GM12878 (cell line): ENCODE measurements at regions not wholly inside any gene's neighbourhood (a gene's known extent, or its start where the extent isn't known, plus 50 kb on each side); places are given as distances from the start of the nearest gene placed in this dataset.

Source experiments
- ATAC-seq: fragments of 200-7000 bp; cut with Tn5 transposase; 3 replicates; pipeline ENCODE4 v1.9.1; 2020; ENCODE audit warnings: mild to moderate bottlenecking, moderate library complexity
- BruUV-seq: library from RNA; stranded (reverse); fragments of 400-500 nt; replicated peaks from 2 replicates; lab custom pipeline; 2021; lab: Mats Ljungman, UMichigan
- CTCF ChIA-PET: fragments of 300-600 bp; sonication (Branson Sonifier 250); formaldehyde crosslinking; extraction: SDS; loops from one replicate; lab custom pipeline; 2021; ENCODE audit warnings: inconsistent platforms; lab: Yijun Ruan, JAX
- POLR2A ChIA-PET: fragments of 350-600 bp; formaldehyde crosslinking; extraction: SDS; loops from one replicate; lab custom pipeline; 2021; ENCODE audit warnings: inconsistent platforms; lab: Charles Lee
- RAD21 ChIA-PET: fragments of 300-600 bp; sonication (Branson Sonifier 250); formaldehyde crosslinking; loops from one replicate; lab custom pipeline; 2023; ENCODE audit warnings: antibody characterized with exemption; ENCODE audit not compliant: unreplicated experiment; lab: Charles Lee
- SMC1A ChIA-PET: fragments of 300-600 bp; sonication (Branson Sonifier 250); formaldehyde crosslinking; loops from one replicate; lab custom pipeline; 2023; ENCODE audit not compliant: unreplicated experiment, uncharacterized antibody; lab: Charles Lee
- DNase-seq: peaks from one replicate; pipeline ENCODE4 v3.0.0-alpha.2; 2011; ENCODE audit warnings: low read depth, low spot score
- FAIRE-seq: peaks from 3 replicates; lab custom pipeline; 2011; peaks lifted over from hg19 to GRCh38; lab: Jason Lieb, UNC
- H2AFZ ChIP-seq: 2 replicates; pipeline ENCODE4 v1.6.0; 2011; ENCODE audit warnings: low read depth, low read length, control low read depth; ENCODE audit not compliant: control insufficient read depth
- H3K27ac ChIP-seq: 2 replicates; pipeline ENCODE4 v1.5.1; 2011; ENCODE audit warnings: control low read depth; ENCODE audit not compliant: control insufficient read depth, insufficient read depth
- H3K27me3 ChIP-seq, 2 experiments: replicated peaks in 1 of 2; 2 replicates each; pipeline versions ENCODE4 v1.6.0 to v1.6.1; 2011; ENCODE audit warnings: low read length in 1 of 2; ENCODE audit not compliant: control insufficient read depth in 2 of 2, insufficient read depth in 2 of 2
- H3K36me3 ChIP-seq, 2 experiments: 2 replicates each; pipeline ENCODE4 v1.5.1; 2011; ENCODE audit warnings: low read length in 1 of 2; ENCODE audit not compliant: control insufficient read depth in 2 of 2, insufficient read depth in 2 of 2
- H3K4me1 ChIP-seq: 2 replicates; pipeline ENCODE4 v1.6.1; 2011; ENCODE audit warnings: mild to moderate bottlenecking, low read length, moderate library complexity, mixed read lengths; ENCODE audit not compliant: control insufficient read depth, insufficient read depth
- H3K4me2 ChIP-seq: 2 replicates; pipeline ENCODE4 v1.6.0; 2011; ENCODE audit warnings: control low read depth; ENCODE audit not compliant: control insufficient read depth, insufficient read depth
- H3K4me3 ChIP-seq: fragments of 200-600 bp; sonication (generic); 2 replicates; pipeline ENCODE4 v1.5.1; 2016
- H3K79me2 ChIP-seq: 2 replicates; pipeline ENCODE4 v1.6.0; 2011; ENCODE audit warnings: low read length; ENCODE audit not compliant: control insufficient read depth, insufficient read depth
- H3K9ac ChIP-seq: 2 replicates; pipeline ENCODE4 v1.8.0; 2011; ENCODE audit warnings: low read length, control low read depth, mixed read lengths; ENCODE audit not compliant: control insufficient read depth, insufficient read depth
- H3K9me3 ChIP-seq: replicated peaks from 3 replicates; pipeline ENCODE4 v1.5.1; 2011; ENCODE audit warnings: mild to moderate bottlenecking, low read length; ENCODE audit not compliant: control insufficient read depth, insufficient read depth
- H4K20me1 ChIP-seq: 2 replicates; pipeline ENCODE4 v1.6.0; 2011; ENCODE audit not compliant: control insufficient read depth, insufficient read depth
- CHD4 ChIP-seq: fragments of 200-600 bp; sonication (generic); IDR thresholded peaks from 2 replicates; pipeline ENCODE4 v1.6.1; 2016; ENCODE audit warnings: mild to moderate bottlenecking
- EGR1 ChIP-seq, 2 experiments: IDR thresholded peaks; 1 replicate in 1 of 2; 2 replicates in 1 of 2; pipeline ENCODE4 v1.6.1; 2011 to 2012; ENCODE audit warnings: low read depth in 2 of 2, low read length in 2 of 2, borderline replicate concordance in 1 of 2, mild to moderate bottlenecking in 1 of 2, moderate library complexity in 1 of 2
- IRF3 ChIP-seq: fragments of 450-650 bp; IDR thresholded peaks from 2 replicates; pipeline ENCODE4 v1.6.1; 2014; ENCODE audit warnings: mild to moderate bottlenecking
- JUNB ChIP-seq: IDR thresholded peaks from 2 replicates; pipeline ENCODE4 v1.6.1; 2016; ENCODE audit warnings: antibody characterized with exemption, mild to moderate bottlenecking
- MLLT1 ChIP-seq: fragments of 450-650 bp; IDR thresholded peaks from 2 replicates; pipeline ENCODE4 v1.6.1; 2016; ENCODE audit warnings: mild to moderate bottlenecking
- MTA2 ChIP-seq: fragments of 450-650 bp; IDR thresholded peaks from 2 replicates; pipeline ENCODE4 v1.6.1; 2016; ENCODE audit warnings: low read depth, mild to moderate bottlenecking, moderate library complexity
- POU2F2 ChIP-seq: IDR thresholded peaks from 3 replicates; pipeline ENCODE4 v1.6.1; 2011; ENCODE audit warnings: low read depth, mild to moderate bottlenecking, low read length, borderline replicate concordance
- RAD21 ChIP-seq: IDR thresholded peaks from 2 replicates; pipeline ENCODE4 v1.6.1; 2011; ENCODE audit warnings: mild to moderate bottlenecking, low read depth, low read length, moderate library complexity; ENCODE audit not compliant: insufficient read depth
- RCOR1 ChIP-seq: conservative IDR thresholded peaks from 2 replicates; pipeline ENCODE4 v1.6.1; 2012; ENCODE audit warnings: low read depth, low read length, improper control_type of control experiment
- SMAD1 ChIP-seq: fragments of 450-650 bp; IDR thresholded peaks from 2 replicates; pipeline ENCODE4 v1.6.1; 2018; ENCODE audit warnings: mild to moderate bottlenecking, low read depth; ENCODE audit not compliant: partially characterized antibody
- TARDBP ChIP-seq: IDR thresholded peaks from 2 replicates; pipeline ENCODE4 v1.6.1; 2016; ENCODE audit warnings: borderline replicate concordance
- WGBS: methylation state at CpG from one replicate; pipeline ENCODE4 v1.1.6; 2016; ENCODE audit warnings: low lambda C conversion rate; ENCODE audit not compliant: insufficient replicate concordance, insufficient coverage; ENCODE audit errors: missing lambda C conversion rate; 5-methylcytosine and 5-hydroxymethylcytosine counted together
- in situ Hi-C: fragments of 300-500 bp; cut with MboI; formaldehyde crosslinking; loops from 9 replicates; pipeline ENCODE4 v1.14.3; 2018; ENCODE audit warnings: mixed read lengths
- intact Hi-C: fragments of 100-400 bp; cut with micrococcal nuclease; formaldehyde crosslinking; loops from one replicate; pipeline ENCODE4 v1.14.2; 2022; ENCODE audit not compliant: unreplicated experiment
- TF ChIP-seq, protein P1 (sequence below): IDR thresholded peaks from 2 replicates; pipeline ENCODE4 v1.6.1; 2012; ENCODE audit warnings: low read depth, low read length, improper control_type of control experiment
- TF ChIP-seq, protein P2 (sequence below): fragments of 450-650 bp; IDR thresholded peaks from 2 replicates; pipeline ENCODE4 v1.6.1; 2017; ENCODE audit warnings: mild to moderate bottlenecking, moderate library complexity

DNA sequence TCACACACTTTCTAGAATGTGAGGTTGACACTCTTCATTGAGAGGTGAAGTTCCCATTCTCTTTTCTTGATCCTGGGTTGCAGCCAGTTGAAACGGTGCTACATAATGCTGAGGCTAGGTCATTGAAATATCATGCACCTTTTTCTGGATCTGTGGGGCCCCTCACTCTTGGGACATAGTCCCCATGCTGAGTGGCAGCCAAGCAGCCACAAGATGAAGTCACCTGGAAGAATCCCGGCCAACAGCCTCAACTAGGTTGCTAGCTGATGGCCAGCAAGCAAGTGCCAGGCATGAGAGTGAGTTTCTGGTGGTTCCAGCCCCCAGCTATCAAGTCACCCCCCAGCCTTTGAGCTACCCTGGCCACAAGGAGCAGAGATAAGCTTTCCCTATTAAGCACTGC, 148.5 kb upstream of the TSHZ3 start (continued):
- TF ChIP-seq JUNB = no peak

DNA sequence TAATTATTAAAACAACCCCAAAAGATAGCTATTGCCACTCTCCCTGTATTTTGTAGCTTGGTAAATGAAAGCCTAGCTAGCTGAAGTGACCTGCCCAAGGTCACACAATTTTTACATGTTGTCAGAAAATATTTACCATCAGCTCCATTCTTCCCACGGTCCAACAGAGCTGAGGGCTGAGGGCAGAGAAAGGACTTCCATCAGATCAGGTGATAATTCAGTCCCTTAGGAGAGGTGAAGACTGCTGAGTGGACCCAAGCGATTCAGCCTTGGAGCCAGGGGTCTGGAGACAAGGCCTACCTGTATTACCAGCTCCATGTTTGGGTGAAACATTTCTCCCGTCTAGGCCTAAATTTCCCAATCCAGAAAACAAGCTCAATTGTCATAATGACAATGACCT, 149.5 kb upstream of the TSHZ3 start:
- ATAC-seq (no peak), FAIRE-seq (no peak), DNase-seq (no peak)
- H3K27me3 ChIP-seq = no peaks in the 10 kb centered on the region
- ChIA-PET POLR2A (no interaction called here), SMC1A (no interaction called here), RAD21 (no interaction called here), CTCF (no interaction called here)
- no TSS peak for BruUV-seq
- H3K27ac ChIP-seq = no peak overlapping the region
- intact Hi-C loops (no loop called here), in situ Hi-C loops (no loop called here)
- no peaks in the 10 kb centered on the region; the same call in 2 of the 3 replicates for H3K9me3 ChIP-seq
- H3K4me3 ChIP-seq = no peak overlapping the region
- TF ChIP-seq MTA2 (no peak), SMAD1 (no peak), MLLT1 (no peak), CHD4 (no peak), POU2F2 (no peak), IRF3 (no peak), EGR1 (IDR thresholded peaks at IDR 0.05; ENCODE audit: borderline replicate concordance in 1 of 2, low read depth in 2 of 2, low read length in 2 of 2) (no peak), TARDBP (no peak), RCOR1 (no peak), RAD21 (no peak)
- TF ChIP-seq, protein P1, sequence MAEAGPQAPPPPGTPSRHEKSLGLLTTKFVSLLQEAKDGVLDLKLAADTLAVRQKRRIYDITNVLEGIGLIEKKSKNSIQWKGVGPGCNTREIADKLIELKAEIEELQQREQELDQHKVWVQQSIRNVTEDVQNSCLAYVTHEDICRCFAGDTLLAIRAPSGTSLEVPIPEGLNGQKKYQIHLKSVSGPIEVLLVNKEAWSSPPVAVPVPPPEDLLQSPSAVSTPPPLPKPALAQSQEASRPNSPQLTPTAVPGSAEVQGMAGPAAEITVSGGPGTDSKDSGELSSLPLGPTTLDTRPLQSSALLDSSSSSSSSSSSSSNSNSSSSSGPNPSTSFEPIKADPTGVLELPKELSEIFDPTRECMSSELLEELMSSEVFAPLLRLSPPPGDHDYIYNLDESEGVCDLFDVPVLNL = no peak
- TF ChIP-seq, protein P2, sequence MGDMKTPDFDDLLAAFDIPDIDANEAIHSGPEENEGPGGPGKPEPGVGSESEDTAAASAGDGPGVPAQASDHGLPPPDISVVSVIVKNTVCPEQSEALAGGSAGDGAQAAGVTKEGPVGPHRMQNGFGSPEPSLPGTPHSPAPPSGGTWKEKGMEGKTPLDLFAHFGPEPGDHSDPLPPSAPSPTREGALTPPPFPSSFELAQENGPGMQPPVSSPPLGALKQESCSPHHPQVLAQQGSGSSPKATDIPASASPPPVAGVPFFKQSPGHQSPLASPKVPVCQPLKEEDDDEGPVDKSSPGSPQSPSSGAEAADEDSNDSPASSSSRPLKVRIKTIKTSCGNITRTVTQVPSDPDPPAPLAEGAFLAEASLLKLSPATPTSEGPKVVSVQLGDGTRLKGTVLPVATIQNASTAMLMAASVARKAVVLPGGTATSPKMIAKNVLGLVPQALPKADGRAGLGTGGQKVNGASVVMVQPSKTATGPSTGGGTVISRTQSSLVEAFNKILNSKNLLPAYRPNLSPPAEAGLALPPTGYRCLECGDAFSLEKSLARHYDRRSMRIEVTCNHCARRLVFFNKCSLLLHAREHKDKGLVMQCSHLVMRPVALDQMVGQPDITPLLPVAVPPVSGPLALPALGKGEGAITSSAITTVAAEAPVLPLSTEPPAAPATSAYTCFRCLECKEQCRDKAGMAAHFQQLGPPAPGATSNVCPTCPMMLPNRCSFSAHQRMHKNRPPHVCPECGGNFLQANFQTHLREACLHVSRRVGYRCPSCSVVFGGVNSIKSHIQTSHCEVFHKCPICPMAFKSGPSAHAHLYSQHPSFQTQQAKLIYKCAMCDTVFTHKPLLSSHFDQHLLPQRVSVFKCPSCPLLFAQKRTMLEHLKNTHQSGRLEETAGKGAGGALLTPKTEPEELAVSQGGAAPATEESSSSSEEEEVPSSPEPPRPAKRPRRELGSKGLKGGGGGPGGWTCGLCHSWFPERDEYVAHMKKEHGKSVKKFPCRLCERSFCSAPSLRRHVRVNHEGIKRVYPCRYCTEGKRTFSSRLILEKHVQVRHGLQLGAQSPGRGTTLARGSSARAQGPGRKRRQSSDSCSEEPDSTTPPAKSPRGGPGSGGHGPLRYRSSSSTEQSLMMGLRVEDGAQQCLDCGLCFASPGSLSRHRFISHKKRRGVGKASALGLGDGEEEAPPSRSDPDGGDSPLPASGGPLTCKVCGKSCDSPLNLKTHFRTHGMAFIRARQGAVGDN = no peak
- H4K20me1 ChIP-seq = no peaks in the 10 kb centered on the region
- H3K79me2 ChIP-seq = no peaks in the 10 kb centered on the region
- no peaks in the 10 kb centered on the region for H3K4me1 ChIP-seq
- 52% methylated on average over 3 of the region's 3 CpGs for WGBS
- no peak overlapping the region for H3K9ac ChIP-seq
- H2AFZ ChIP-seq = no peak overlapping the region
- H3K36me3 ChIP-seq = no peaks in the 10 kb centered on the region
- H3K4me2 ChIP-seq = no peak overlapping the region
